ENCODE measurements at regions not wholly inside any gene's neighbourhood (a gene's known extent, or its start where the extent isn't known, plus 50 kb on each side); places are given as distances from the start of the nearest gene placed in this dataset.

- no peak for TF ChIP-seq CTCF (IDR thresholded peaks at IDR 0.05; ENCODE audit: low read depth, low read length)
- DNase-seq (ENCODE audit: low read depth in 1 of 2, low spot score in 1 of 2): no peak
- no peak overlapping the region for H3K27ac ChIP-seq
Observed at GRCh38 chr5:33059081-33059480, 348.0 kb downstream of the NPR3 start.

GRCh38 chr5:33065131-33065530 lies 354.0 kb downstream of the NPR3 start:
- Histone ChIP-seq H3K36me3 (no peaks in the 10 kb centered on the region), H3K27ac (no peak overlapping the region), H3K9me3 (ENCODE audit: low read depth) (no peaks in the 10 kb centered on the region), H3K4me3 (no peak overlapping the region), H3K4me1 (ENCODE audit: low read depth) (no peaks in the 10 kb centered on the region), H3K27me3 (no peaks in the 10 kb centered on the region)
- no peak for DNase-seq (ENCODE audit: low read depth in 1 of 2, low spot score in 1 of 2)
- TF ChIP-seq CTCF (IDR thresholded peaks at IDR 0.05; ENCODE audit: low read depth, low read length): no peak

More at GRCh38 chr5:33059081-33059480, 348.0 kb downstream of the NPR3 start:
- H3K27me3 ChIP-seq: no peaks in the 10 kb centered on the region
- no peaks in the 10 kb centered on the region for H3K9me3 ChIP-seq (ENCODE audit: low read depth)
- H3K4me1 ChIP-seq (ENCODE audit: low read depth): no peaks in the 10 kb centered on the region
- H3K4me3 ChIP-seq: no peak overlapping the region
- H3K36me3 ChIP-seq: no peaks in the 10 kb centered on the region

GRCh38 chr5:33067291-33067690 lies 356.2 kb downstream of the NPR3 start:
- no peaks in the 10 kb centered on the region for H3K27me3 ChIP-seq
- no peak overlapping the region for H3K4me3 ChIP-seq
- DNase-seq (ENCODE audit: low read depth in 1 of 2, low spot score in 1 of 2): no peak
- H3K4me1 ChIP-seq (ENCODE audit: low read depth): no peaks in the 10 kb centered on the region
- no peaks in the 10 kb centered on the region for H3K9me3 ChIP-seq (ENCODE audit: low read depth)
- no peaks in the 10 kb centered on the region for H3K36me3 ChIP-seq
- TF ChIP-seq CTCF (IDR thresholded peaks at IDR 0.05; ENCODE audit: low read depth, low read length): no peak
- H3K27ac ChIP-seq: no peak overlapping the region

- no peak for DNase-seq (ENCODE audit: low read depth in 1 of 2, low spot score in 1 of 2)
- TF ChIP-seq CTCF (IDR thresholded peaks at IDR 0.05; ENCODE audit: low read depth, low read length): no peak
- H3K27ac ChIP-seq: no peak overlapping the region
Observed at GRCh38 chr5:33068786-33069185, 357.7 kb downstream of the NPR3 start.

GRCh38 chr5:33072296-33072695 lies 361.2 kb downstream of the NPR3 start:
- no peaks in the 10 kb centered on the region for H3K27me3 ChIP-seq
- no peak for TF ChIP-seq CTCF (IDR thresholded peaks at IDR 0.05; ENCODE audit: low read depth, low read length)
- H3K4me3 ChIP-seq: no peak overlapping the region

More at GRCh38 chr5:33068786-33069185, 357.7 kb downstream of the NPR3 start:
- Histone ChIP-seq H3K4me1 (ENCODE audit: low read depth) (no peaks in the 10 kb centered on the region), H3K36me3 (no peaks in the 10 kb centered on the region), H3K27me3 (no peaks in the 10 kb centered on the region), H3K9me3 (ENCODE audit: low read depth) (no peaks in the 10 kb centered on the region), H3K4me3 (no peak overlapping the region)

GRCh38 chr5:33072726-33073125 lies 361.6 kb downstream of the NPR3 start:
- no peak for DNase-seq (ENCODE audit: low read depth in 1 of 2, low spot score in 1 of 2)
- Histone ChIP-seq H3K9me3 (ENCODE audit: low read depth) (no peaks in the 10 kb centered on the region), H3K27ac (no peak overlapping the region), H3K4me3 (no peak overlapping the region), H3K36me3 (no peaks in the 10 kb centered on the region), H3K27me3 (no peaks in the 10 kb centered on the region), H3K4me1 (ENCODE audit: low read depth) (no peaks in the 10 kb centered on the region)
- no peak for TF ChIP-seq CTCF (IDR thresholded peaks at IDR 0.05; ENCODE audit: low read depth, low read length)

More at GRCh38 chr5:33072296-33072695, 361.2 kb downstream of the NPR3 start:
- no peak for DNase-seq (ENCODE audit: low read depth in 1 of 2, low spot score in 1 of 2)
- no peaks in the 10 kb centered on the region for H3K9me3 ChIP-seq (ENCODE audit: low read depth)
- no peaks in the 10 kb centered on the region for H3K4me1 ChIP-seq (ENCODE audit: low read depth)
- H3K27ac ChIP-seq: no peak overlapping the region
- H3K36me3 ChIP-seq: no peaks in the 10 kb centered on the region
